NCI-H748 treated with DMSO at 0.1 percent for 48 hours (cell line): ENCODE measurements at regions not wholly inside any gene's neighbourhood (a gene's known extent, or its start where the extent isn't known, plus 50 kb on each side); places are given as distances from the start of the nearest gene placed in this dataset.

Experiments
- DNase-seq: peaks from one replicate; lab custom pipeline; 2025; lab: John Stamatoyannopoulos, UW

- DNase-seq: no peak
Measured at GRCh38 chr6:92377137-92377536, 1042.2 kb downstream of the EPHA7 start.

- DNase-seq: no peak
Measured at GRCh38 chr6:92376691-92377090, 1042.7 kb downstream of the EPHA7 start.

- no peak for DNase-seq
Measured at GRCh38 chr6:92371211-92372208, 1047.8 kb downstream of the EPHA7 start.

- no peak for DNase-seq
Measured at GRCh38 chr6:92369309-92369708, 1050.0 kb downstream of the EPHA7 start.

GRCh38 chr6:92364948-92365541, 1054.3 kb downstream of the EPHA7 start:
- peak; percentile 19 for DNase-seq

GRCh38 chr6:92363111-92363510, 1056.2 kb downstream of the EPHA7 start:
- DNase-seq: no peak

GRCh38 chr6:92362404-92362803, 1057.0 kb downstream of the EPHA7 start:
- DNase-seq: no peak

GRCh38 chr6:92361990-92362389, 1057.4 kb downstream of the EPHA7 start:
- no peak for DNase-seq

- DNase-seq: no peak
Measured at GRCh38 chr6:92354270-92354829, 1065.0 kb downstream of the EPHA7 start.

- no peak for DNase-seq
Measured at GRCh38 chr6:92352130-92352529, 1067.2 kb downstream of the EPHA7 start.

GRCh38 chr6:92341201-92341600, 1078.2 kb downstream of the EPHA7 start:
- DNase-seq: no peak

GRCh38 chr6:92339936-92340640, 1079.3 kb downstream of the EPHA7 start:
- DNase-seq: no peak

GRCh38 chr6:92337571-92337970, 1081.8 kb downstream of the EPHA7 start:
- DNase-seq: no peak

- DNase-seq: no peak
Measured at GRCh38 chr6:92329208-92329847, 1090.0 kb downstream of the EPHA7 start.

GRCh38 chr6:92315312-92315711, 1104.0 kb downstream of the EPHA7 start:
- no peak for DNase-seq

- DNase-seq: no peak
Measured at GRCh38 chr6:92297101-92297500, 1122.3 kb downstream of the EPHA7 start.

- DNase-seq: no peak
Measured at GRCh38 chr6:92292067-92292466, 1127.3 kb downstream of the EPHA7 start.

GRCh38 chr6:92289831-92290230, 1129.5 kb downstream of the EPHA7 start:
- no peak for DNase-seq

GRCh38 chr6:92281571-92282076, 1137.7 kb downstream of the EPHA7 start:
- no peak for DNase-seq

- no peak for DNase-seq
Measured at GRCh38 chr6:92275150-92275549, 1144.2 kb downstream of the EPHA7 start.

- DNase-seq: no peak
Measured at GRCh38 chr6:92274588-92274987, 1144.8 kb downstream of the EPHA7 start.

GRCh38 chr6:92273694-92274093, 1145.7 kb downstream of the EPHA7 start:
- no peak for DNase-seq
